NCI-H146 treated with DMSO at 0.1 percent for 48 hours (cell line): ENCODE measurements at regions not wholly inside any gene's neighbourhood (a gene's known extent, or its start where the extent isn't known, plus 50 kb on each side); places are given as distances from the start of the nearest gene placed in this dataset.

ENCODE experiments used
- DNase-seq: peaks from one replicate; lab custom pipeline; 2025; ENCODE audit not compliant: unreplicated experiment; lab: John Stamatoyannopoulos, UW

DNA sequence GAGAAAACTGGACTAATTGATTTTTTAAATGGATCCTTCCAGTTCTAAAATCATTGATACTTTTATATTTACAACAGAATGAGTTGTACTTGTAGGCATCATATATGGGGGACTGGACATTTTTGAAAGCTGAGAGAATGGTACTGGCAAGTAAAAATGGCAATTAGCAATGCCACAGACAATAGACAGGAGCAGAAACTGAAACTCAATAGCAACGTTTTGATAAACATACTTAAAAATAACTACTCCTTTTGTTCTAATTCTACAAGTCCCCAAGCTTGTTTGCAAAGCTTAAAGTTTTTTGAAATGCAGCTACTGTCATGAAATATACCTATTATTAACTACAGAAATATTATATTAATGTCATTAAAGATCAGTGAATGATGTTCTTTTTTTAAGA, 52.8 kb upstream of the FBXL7 start:
- DNase-seq, result no peak

DNA sequence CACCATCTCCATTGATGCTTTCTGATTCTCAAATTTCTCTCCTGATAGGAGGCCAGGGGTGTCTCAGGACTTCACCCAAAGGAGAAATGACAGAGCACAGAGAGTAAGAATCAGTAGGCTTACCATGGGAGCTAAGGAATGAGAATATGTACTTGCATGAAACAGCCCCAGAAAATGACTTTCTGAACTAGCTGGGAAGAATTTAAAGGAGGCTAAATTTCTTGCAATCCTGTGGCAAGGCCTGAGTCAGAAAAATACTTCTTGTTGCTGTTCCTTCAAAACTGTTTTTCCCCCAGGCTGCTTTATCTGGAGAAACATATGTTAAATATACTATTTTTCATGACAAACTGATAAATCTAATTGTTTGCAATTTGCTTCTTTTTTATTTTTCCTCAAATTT, 53.4 kb upstream of the FBXL7 start:
- DNase-seq, result no peak

DNA sequence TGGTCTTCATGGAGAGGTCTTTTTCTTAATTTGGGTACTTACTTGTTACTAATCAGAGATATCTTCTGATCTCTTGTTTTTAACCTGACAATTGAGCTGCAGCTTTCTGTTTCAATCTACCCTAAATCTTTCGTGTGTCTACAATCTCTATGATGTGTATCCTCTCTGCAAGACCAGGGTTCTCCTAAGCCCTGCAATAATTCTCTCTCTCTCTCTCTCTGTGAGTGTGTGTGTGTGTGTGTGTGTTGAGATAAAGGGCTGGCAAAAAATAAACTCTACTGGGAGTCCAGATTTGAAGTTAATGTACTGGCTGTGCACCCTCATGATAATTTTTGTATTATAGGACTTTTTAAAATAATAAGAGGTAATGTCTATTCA, 57.8 kb upstream of the FBXL7 start:
- DNase-seq, result no peak

DNA sequence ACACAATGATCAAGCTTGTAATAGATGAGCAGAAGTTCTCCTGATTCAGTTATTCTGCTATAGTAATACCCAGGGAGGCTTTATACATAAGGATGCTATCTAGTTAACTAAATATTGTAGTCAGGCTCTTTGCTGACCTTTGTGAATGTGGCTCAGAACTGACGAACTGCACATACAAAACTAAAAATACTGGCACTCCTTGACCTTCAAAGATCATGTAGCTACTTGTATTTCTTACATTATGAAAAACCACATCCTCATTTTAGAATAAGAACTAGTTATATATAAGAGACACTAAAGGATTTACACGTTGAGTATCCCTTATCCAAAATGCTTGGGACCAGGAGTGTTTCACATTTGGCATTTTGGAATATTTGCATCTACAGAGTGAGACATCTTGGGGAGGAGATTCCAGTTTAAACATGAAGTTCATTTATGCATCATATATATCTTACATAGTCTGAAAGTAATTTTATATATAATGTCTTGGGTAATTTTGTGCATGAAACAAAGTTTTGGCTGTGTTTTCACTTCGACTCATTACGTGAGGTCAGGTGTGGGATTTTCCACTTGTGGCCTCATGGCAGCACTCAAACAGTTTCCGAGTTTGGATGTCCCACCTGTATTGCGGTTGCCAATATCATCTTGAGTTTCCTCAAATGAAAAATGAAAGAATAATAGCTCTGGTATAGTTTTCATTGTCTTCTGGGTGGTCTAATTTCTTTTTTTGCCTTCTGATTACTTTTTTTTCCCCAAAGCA, 58.4 kb upstream of the FBXL7 start:
- DNase-seq, result no peak

DNA sequence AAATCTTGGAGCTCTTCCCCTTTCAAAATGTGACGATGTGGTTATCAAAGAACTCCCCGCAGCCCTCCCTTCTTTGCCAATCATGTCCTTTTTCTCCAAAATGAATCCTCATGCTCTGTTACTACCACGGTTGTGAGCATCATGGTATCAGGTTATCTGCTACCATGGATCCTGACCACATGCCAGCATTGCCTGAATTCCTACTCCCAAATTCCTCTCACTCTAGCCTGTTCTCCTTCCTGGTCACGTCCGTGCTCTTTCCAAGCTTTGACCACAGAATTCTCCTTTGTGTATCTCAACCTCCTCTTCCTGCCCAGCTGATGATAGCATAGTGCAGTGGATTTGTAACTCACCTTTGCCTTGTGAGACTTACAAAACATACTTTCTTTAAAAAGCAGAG, 59.5 kb upstream of the FBXL7 start:
- no peak for DNase-seq

DNA sequence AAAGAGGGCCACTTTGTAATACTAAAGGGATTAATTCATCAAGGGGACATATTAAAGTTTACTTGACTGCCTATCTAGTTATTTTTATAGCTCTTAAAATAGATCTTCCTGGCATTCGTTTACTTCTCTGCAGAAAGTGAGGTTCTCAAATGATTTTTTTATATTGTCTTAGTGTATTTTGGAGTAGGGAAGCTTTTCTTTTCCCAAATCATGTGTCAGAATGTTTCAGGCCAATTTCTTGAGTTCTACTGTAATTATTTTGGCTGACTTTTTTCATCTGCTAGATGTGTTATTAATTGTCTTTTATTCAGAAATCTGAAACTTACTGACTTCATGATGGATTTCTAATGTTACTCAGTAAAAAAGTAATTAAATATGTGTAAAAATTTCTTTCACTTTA, 60.2 kb upstream of the FBXL7 start:
- DNase-seq, result no peak

DNA sequence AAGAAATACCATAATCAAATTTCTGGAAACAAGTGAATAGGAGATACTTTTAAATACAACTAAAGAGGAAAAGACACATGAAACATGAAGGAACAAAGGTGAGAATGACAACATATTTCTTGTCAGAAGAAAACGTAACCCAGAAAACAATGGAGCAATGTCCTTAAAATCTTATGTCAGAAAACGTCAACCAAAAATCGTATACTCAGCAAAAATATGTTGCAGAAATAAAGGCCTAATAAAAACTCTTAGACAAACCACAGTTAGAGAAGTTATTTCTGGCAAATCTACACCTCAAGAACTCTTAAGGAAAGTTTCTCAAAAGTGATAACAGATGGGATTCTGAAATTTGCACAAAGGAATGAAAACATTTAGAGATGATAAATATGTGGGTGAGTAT, 66.3 kb upstream of the FBXL7 start:
- no peak for DNase-seq

DNA sequence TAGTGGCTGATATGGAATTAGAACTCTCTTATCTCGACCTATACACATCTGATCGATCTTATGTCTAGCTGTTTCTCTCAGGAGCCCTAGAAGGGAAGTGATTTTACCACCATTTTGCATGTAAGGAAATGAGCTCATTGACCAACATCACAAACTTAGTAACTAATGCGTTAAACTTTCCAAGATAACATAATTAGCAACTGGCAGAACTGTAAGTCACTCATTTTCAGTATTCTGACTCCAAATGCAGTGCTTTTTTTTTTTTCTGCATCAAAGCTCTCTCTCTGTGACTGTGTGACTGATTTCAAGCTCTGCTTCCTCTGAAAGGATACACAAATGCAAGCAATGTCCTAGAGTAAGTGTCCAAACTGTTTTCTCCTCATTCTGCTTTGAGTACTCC, 68.1 kb upstream of the FBXL7 start:
- DNase-seq, result no peak

DNA sequence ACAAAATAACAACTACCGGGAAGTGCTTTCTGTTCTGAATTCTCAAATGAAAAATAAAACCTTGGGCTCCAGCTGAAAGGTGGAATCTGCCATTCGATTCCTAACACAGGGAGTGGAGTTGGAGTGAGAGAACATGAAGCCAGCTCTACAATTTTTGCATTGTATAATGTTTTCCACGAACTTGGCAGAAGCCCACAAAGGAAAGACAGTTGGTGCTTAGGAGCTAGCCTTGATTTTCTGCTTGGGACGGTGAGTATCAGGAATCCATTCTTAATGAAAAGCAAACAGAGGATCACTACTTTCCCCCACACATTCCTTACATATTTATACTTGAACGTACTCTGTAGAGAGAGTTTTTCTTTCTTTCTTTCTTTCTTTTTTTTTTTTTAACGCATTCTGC, 74.2 kb upstream of the FBXL7 start:
- DNase-seq, result no peak

DNA sequence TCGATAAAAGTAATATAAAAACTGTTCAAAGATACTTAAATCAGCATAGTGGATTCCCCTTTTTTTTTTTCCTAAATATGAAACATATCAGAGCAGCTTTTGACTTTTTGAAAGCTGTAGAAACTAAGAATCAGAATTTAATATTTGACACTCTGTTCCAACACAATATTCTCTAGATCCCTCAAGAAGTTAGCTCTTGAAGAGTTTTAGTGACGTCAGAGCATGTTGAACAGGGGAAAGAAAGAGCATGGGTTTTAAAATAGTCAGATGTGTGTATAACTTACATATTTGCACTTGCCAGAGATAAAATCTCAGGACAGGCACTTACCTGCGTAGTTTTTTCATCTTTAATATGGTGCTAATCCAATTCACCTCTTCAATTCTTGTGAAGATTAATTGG, 75.2 kb upstream of the FBXL7 start:
- no peak for DNase-seq

DNA sequence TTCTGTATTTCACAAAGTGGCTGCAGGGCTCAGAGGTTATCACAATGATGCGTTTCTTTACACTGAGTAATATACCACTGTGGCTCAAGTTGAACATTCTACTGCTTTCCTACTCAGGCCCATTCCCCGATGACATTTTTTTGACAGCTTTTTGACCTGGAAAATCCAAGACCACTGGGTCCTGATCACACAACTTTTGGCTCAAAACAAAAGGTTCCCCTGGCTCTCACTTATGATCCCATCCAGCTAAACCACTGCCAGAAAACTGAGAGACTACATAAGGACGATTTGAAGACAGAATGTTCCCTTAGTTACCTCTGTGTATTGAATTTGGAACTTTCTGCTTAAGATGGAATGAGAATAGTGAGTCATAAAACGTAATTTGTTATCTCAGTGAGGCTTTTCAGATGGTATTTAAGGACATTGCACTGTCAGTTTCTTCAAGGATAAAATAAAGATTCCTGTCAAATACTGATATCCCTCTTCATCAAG, 78.0 kb upstream of the FBXL7 start:
- no peak for DNase-seq

DNA sequence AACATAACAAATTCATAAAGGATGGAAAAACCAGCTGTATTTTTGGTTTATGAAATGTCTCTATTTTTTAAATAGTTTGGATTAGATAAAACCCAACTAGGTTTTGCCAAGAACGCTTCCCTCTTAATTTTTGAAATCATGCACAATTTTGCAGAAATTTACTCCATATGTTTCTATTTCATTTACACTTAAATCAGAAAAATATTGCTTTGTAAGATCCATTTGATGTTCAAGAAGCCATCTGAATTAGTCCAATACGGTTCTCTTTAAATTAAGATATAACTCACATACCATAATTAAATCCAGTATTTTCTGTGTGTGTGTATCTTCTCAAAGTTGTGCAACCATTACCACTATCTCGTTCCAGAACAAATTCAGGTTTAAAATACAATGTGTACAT, 78.6 kb upstream of the FBXL7 start:
- no peak for DNase-seq

DNA sequence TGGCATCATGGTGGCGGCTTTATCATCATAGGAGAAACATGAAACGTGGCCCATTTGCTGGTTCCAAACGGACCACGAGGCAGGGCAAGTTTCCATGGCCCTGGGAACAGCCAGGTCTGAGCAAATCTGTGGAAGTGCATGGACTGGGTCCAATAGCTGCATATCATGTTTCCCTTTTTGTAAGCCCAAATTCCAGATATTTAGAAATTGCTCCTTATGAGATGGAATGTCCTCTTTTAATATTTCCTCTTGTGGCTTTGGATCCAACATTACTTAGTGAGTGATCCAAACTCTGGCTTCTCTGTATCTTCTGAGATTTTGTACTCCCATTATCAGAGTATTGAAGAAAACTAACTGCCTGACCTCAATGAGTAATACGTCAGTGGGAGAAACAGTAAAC, 79.8 kb upstream of the FBXL7 start:
- no peak for DNase-seq

DNA sequence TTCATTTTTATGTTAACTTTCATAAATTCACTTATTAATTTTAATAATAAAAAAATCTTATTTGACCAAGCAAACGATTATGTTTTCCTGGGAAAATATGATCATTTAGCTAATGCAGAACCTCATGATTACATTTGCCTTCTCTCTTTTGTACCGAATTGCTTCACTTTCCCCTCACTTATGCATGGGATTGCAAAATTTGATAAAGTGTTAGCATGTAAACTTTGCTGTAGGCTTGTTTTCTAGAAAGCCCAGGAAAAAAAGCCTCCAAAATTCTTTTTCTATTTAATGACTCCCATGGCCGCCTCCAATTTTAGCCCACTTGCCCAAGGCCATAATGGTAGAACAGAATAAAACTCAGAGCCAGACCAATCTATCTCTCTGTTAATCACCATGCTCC, 82.8 kb upstream of the FBXL7 start:
- DNase-seq, result no peak

DNA sequence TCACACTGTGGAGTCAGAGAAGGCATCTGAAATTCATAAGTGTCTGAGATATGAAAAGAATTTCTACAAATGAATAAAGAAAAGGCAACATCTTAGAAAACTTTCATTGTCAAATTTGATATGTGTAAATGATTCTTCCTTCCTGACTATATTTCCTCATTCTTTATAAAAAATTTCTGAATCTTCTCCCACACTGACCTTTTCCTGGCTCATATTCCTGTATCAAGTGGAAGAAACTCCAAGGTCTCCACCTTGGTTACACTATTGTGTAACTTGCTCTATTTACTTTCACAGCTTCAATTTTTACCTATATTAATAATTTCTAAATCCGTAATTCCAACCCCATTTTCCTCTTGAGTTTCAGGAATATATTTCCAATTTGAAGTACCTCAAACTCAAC, 93.5 kb upstream of the FBXL7 start:
- DNase-seq, result no peak

DNA sequence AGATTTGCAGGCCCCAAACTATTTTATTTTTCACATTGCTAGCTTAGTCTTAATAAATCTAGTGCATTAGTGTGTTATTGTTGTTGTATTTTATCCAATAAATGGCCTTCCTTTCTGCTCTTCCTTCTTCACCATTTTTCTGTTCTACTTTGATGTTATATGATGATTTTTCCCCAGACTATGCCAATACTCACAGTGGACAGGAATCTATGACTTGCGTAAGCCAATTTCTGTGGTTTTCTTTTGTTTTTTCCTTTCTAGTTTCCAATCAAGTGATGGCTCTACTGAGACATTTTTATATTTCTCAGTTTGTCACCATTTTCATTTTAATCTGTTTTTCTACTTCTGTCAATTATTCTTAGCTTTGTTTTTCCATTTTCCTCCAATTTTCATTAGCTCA, 106.8 kb upstream of the FBXL7 start:
- no peak for DNase-seq

DNA sequence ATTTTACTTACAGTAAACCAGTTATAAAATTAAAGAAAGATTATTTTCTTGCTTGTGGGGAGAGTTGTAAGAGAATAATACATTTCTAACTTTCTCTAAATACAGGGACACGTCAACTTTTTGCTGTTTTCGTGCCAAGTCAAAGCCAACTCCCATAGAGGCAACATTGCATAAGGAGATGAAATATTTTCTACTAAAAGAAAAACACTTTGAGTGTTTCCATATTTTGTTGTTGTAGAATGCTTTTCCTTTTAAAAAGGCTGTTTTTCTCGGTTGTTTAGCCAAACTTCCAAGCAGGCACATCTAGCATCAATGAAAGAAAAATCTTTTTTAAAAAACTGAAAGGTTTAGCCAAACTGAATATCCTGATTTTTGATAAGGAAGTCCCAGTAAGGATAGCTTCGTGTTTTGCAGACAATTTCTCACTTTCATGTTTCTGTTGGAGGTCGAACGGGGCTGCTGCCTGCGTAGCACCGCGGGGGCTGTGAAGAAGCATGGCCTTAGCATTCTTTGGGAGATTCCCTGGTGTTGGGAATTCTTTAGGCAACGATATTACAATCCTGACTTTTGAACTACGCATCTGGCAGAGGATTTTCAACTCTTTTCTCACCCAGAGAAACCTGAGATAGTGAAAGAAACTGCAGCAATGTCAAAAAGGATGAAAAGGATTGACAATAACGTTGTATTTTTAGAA, 108.1 kb upstream of the FBXL7 start:
- no peak for DNase-seq

DNA sequence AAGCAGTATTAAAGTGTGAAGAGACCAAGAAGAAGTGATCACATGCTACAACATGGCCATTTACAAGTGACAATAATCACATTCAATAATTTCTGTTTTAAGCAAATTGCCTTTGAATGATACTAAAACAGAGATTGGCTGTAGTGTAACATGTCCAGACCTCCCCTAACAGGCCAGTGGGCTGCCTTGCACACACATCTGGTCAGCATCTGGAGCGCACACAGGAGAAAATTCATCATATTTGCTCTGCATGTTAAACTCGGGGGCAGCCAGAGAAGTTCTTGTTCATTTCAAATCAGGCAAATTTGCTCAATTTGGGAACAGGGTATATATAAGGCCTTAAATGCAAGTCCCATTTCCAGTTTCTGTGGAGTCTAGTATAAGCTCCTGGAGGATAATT, 111.1 kb upstream of the FBXL7 start:
- no peak for DNase-seq

DNA sequence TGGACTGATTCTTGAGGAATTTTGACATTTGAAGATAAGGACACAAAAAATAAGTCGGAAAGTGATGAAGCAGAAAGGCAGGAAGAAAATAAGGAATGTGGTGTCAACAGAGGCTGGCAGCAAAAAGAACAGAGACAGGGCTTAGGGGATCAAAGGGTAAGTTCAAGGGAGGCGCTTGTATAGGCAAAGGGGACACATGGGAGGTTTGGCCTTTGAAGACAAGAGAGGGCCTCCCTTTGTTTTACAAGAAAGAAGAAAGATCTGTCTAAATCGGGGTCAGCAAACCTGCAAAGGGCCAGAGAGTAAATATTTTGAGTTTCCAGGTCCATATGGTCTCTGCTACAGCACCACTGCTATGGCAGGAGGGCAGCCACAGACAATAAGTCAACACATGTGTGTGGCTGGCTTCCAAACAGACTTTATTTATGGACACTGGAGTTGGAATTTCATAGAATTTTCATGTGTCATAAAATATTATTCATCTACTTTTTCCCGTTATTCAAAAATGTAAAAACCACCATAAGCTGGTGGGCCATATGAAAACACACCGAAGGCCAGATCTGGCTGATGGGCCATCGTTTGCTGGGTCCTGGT, 112.0 kb upstream of the FBXL7 start:
- no peak for DNase-seq

DNA sequence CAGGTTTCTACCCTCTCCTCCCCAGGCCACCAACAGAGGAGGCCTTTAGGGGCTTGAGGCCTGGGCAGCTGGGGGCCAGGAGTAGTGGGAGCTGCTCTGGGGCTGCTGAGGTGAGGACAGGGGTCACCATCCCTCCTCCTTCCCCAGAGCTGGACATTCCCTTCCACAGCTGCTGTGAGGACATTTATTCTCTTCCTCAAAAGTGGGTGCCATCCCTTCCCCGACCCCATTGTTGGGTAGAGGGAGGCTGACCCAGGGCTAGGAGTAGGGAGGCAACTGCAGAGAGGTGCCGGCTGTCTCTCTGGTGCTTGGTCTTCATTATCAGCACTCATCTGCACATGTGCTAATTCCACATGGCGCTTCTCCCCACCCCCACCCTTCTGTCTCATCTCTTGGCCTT, 113.9 kb upstream of the FBXL7 start:
- DNase-seq, result no peak

DNA sequence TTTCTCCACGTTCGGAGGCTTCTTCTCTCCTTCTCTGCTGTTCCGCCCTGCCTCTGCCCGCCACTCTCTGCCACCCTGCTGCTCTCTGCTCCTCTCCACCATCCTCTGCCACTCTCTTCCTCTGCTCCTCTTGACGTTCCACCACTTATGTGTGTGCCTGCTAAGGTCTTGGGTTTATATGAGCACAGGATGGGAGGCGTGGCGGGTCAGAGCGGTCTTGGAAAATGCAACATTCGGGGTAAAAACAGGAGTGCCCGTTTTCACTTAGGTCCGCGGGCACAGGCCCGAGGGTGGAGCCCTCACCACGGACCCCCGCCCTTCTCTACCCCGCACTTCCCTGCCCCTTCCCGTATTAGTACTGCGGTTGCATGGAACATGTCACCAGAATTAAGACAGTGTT, 114.4 kb upstream of the FBXL7 start:
- DNase-seq, result no peak

DNA sequence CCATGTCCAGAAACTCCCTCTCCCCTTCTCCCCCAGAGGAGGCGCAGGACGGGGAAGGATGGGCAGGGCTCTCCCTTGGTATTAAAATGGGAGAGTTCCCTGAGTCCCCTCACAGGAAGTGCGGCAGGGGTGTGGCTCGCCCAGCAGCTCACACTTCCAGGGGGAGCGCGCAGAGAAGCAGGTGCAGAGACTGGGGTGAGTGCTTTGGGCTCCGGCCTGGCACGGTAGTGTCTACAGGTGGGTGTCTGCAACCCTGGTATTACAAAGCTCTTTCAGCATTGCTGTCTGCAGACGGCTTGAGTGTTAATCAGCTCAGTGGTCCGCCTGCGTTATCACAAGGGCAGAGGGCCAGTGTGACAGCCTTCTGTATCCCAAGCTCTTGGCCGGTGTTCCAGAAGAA, 114.9 kb upstream of the FBXL7 start:
- DNase-seq, result no peak

DNA sequence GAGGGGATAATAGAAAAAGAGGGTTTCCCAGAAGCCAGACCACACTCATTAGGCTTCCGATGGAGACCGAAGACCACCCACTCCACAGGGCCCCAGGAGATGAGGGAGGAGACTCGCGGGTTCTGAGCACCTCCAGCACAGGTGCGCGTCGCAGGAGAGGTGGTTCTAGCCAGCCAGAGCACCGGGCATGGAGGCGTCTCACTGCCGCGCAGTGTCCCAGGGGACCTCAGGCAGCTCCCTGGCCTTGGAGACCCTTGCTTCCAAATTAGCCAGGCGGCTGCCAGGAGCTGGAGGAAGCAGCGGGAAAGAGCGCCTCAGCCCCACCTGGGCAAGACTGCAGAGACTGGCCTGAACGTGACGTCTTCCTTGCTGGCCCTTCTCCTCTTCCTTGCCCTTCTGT, 115.4 kb upstream of the FBXL7 start:
- DNase-seq, result no peak
